Neuron (in vitro differentiated cells): ENCODE measurements at regions not wholly inside any gene's neighbourhood (a gene's known extent, or its start where the extent isn't known, plus 50 kb on each side); places are given as distances from the start of the nearest gene placed in this dataset.
"Not testable (repeated sequence)": the region's sequence is repeated elsewhere in the genome, so short reads cannot be mapped to it uniquely, and the experiment has no call there.

Source experiments
- H2AFZ ChIP-seq: one replicate; pipeline ENCODE4 v1.6.1; 2013; ENCODE audit warnings: low read depth, mild to moderate bottlenecking, inconsistent platforms, low read length, moderate library complexity
- H3K27me3 ChIP-seq: one replicate; pipeline ENCODE4 v1.6.1; 2013; ENCODE audit warnings: low read length; ENCODE audit not compliant: insufficient read depth
- H3K36me3 ChIP-seq: one replicate; pipeline ENCODE4 v1.6.1; 2013; ENCODE audit warnings: low read length; ENCODE audit not compliant: insufficient read depth
- H3K4me1 ChIP-seq: one replicate; pipeline ENCODE4 v1.6.1; 2013; ENCODE audit warnings: low read length; ENCODE audit not compliant: insufficient read depth
- H3K4me3 ChIP-seq: 2 replicates; pipeline ENCODE4 v1.5.1; 2013; ENCODE audit warnings: mild to moderate bottlenecking, low read length, moderate library complexity
- H3K9me3 ChIP-seq: one replicate; pipeline ENCODE4 v1.6.1; 2013; ENCODE audit warnings: low read length

- H3K4me3 ChIP-seq = no peak overlapping the region
- no peaks in the 10 kb centered on the region for H3K27me3 ChIP-seq
- peaks cover 2% of the 10 kb centered on the region for H3K9me3 ChIP-seq
- no peaks in the 10 kb centered on the region for H3K36me3 ChIP-seq
- no peaks in the 10 kb centered on the region for H3K4me1 ChIP-seq
- no peak overlapping the region for H2AFZ ChIP-seq
These were observed 59.0 kb upstream of the ITGB1 start for GRCh38 chr10:33016988-33017387.

DNA sequence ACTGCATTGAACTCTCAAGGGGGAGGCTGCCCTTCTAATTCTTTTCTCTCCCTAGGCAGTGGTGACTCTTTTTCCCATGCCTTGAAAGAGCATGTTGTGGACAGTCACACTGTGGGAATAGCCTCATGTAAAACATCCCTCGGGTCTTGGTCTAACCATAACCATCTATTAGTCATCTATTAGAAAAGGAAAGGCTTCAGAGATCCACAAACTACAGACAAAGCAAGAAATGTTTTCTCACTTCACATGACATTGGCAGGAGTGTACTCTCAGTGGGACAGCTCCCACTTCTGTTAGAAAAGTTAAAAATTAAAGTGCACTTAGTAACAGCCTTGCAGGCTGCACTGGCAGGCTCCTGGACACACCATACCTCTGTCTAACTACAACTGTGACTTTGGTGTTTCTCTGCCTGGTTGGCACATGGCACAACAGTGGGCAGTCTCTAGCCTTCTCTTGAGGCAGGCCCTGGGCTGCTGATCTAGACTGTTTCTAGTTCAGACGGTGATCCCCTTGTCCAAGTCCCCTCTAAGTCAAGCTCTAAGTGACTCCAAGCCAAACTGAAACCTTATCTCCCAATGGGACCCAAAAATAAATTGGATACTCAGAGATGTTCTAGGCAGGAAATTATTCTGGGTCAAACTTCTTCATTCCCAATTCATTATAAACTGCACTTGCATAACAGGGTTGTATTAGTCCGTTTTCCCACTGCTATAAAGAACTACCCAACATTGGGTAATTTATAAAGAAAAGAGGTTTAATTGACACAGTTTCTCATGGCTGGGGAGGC, 57.9 kb upstream of the ITGB1 start:
- Histone ChIP-seq H3K4me1 (no peaks in the 10 kb centered on the region), H3K4me3 (no peak overlapping the region), H3K36me3 (no peaks in the 10 kb centered on the region), H3K9me3 (peaks cover 2% of the 10 kb centered on the region), H3K27me3 (no peaks in the 10 kb centered on the region), H2AFZ (no peak overlapping the region)

- not testable (repeated sequence) for H3K27me3 ChIP-seq, H2AFZ ChIP-seq, H3K4me1 ChIP-seq, H3K4me3 ChIP-seq, H3K36me3 ChIP-seq, H3K9me3 ChIP-seq
These were observed 55.3 kb upstream of the ITGB1 start for GRCh38 chr10:33013331-33013730.

- Histone ChIP-seq H3K36me3 (no peaks in the 10 kb centered on the region), H3K4me3 (no peak overlapping the region), H2AFZ (no peak overlapping the region), H3K4me1 (no peaks in the 10 kb centered on the region), H3K27me3 (no peaks in the 10 kb centered on the region), H3K9me3 (no peaks in the 10 kb centered on the region)
These were observed 54.3 kb upstream of the ITGB1 start for GRCh38 chr10:33012306-33012705.

- peaks cover 4% of the 10 kb centered on the region for H3K4me1 ChIP-seq
- no peaks in the 10 kb centered on the region for H3K9me3 ChIP-seq
- H3K27me3 ChIP-seq = no peaks in the 10 kb centered on the region
- H3K4me3 ChIP-seq = no peak overlapping the region
- no peak overlapping the region for H2AFZ ChIP-seq
- H3K36me3 ChIP-seq = no peaks in the 10 kb centered on the region
These were observed 52.4 kb upstream of the ITGB1 start for GRCh38 chr10:33010132-33011037.

DNA sequence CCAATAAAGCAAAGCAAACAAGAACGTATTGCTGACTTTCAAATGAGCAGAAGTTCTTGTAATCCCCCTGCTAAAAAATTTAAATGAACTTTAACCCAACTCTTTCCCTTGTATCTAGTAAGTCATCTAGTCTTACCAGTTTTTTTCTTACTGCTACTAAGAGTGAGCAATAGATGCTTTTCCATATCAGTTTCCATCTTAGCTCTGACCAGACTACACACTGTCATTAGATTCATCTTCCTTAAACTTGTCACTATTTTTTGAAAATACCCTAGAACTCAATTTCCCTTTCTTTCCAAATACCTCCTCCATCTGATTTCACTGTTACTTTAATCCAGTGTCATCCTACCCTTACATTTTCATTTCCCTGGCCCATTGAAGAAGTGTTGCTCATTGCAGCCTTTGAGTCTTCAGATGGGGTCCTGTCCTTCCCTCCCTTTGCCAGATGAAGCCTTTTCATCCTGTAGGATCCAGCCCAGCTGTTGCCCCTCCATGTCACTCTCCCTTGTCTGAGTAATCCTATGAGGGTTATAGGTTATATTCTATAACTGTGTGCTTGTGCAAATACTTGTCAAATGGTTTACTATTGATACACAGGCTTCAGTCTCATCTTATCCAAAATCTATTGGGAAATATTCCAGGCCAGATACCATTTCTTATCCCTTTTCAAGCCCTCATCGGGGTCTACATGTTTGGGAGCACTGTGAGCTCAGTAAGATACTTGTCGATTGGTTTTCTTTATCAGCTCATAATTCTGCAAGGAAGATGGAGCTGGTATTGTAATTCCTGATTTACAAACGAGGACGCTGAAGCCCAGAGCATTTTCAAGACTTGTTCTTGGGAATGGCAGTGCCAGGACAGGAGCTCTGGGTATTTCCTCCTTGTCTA, 51.5 kb upstream of the ITGB1 start:
- Histone ChIP-seq H3K9me3 (no peaks in the 10 kb centered on the region), H3K4me1 (peaks cover 4% of the 10 kb centered on the region), H2AFZ (no peak overlapping the region), H3K36me3 (no peaks in the 10 kb centered on the region), H3K27me3 (no peaks in the 10 kb centered on the region), H3K4me3 (no peak overlapping the region)

DNA sequence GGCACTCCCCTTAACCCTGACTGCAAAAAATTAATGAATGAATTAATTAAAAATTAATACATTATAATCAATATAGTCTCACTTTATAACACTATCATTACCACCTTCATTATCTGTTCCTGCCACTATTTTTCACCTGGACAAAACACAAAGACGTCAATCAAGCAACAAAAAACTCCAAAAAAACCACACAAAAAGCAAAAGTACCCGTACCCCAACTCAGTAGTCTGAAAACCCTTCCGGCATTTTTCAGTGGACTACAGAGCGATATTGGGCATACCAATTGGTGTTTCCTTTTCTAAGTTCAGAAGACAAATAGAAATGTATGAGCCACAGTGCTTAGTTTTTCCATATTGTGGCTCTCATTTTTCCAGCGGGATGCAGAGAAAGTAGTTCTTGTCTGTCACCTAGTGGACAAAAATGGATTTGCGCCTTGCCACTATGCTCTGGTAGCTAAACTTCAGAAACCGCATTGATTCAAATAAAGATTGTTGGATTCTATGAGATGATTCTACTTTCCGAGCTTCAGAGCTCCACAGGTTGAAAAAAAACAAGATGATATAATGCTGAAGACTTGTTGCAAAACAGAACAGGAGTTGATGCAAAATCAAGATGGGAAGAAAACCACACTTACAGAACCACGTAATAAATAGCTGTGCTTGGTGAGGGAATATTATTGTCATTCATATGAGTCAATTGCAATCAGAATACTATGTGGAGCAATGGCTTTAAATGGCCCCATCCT, 50.6 kb upstream of the ITGB1 start:
- no peak overlapping the region for H2AFZ ChIP-seq
- H3K4me1 ChIP-seq = peaks cover 4% of the 10 kb centered on the region
- H3K36me3 ChIP-seq = no peaks in the 10 kb centered on the region
- H3K4me3 ChIP-seq = no peak overlapping the region
- no peaks in the 10 kb centered on the region for H3K27me3 ChIP-seq
- no peaks in the 10 kb centered on the region for H3K9me3 ChIP-seq

- H3K4me3 ChIP-seq, H3K4me1 ChIP-seq, H3K9me3 ChIP-seq, H2AFZ ChIP-seq, H3K36me3 ChIP-seq, H3K27me3 ChIP-seq: not testable (repeated sequence)
These were observed 49.8 kb upstream of the ITGB1 start for GRCh38 chr10:33007731-33008381.
